HG02763 (cell line): ENCODE measurements at regions not wholly inside any gene's neighbourhood (a gene's known extent, or its start where the extent isn't known, plus 50 kb on each side); places are given as distances from the start of the nearest gene placed in this dataset.
"Not testable (repeated sequence)": the region's sequence is repeated elsewhere in the genome, so short reads cannot be mapped to it uniquely, and the experiment has no call there.

ENCODE experiments used
- ATAC-seq: cut with Tn5 transposase; IDR thresholded peaks from one replicate; pipeline ENCODE4 v1.9.1; 2021; ENCODE audit warnings: mild to moderate bottlenecking, moderate library complexity; ENCODE audit not compliant: unreplicated experiment

GRCh38 chr12:127606476-127607015 lies 660.4 kb upstream of the TMEM132C start:
- no peak for ATAC-seq

GRCh38 chr12:127607146-127607725 lies 659.7 kb upstream of the TMEM132C start:
- ATAC-seq = no peak

GRCh38 chr12:127608359-127608758 lies 658.6 kb upstream of the TMEM132C start:
- ATAC-seq = not testable (repeated sequence)

GRCh38 chr12:127613056-127613455 lies 653.9 kb upstream of the TMEM132C start:
- no peak for ATAC-seq

GRCh38 chr12:127619869-127620734 lies 646.9 kb upstream of the TMEM132C start:
- no peak for ATAC-seq

GRCh38 chr12:127620735-127621355 lies 646.1 kb upstream of the TMEM132C start:
- ATAC-seq = no peak

- ATAC-seq = no peak
These were observed 645.6 kb upstream of the TMEM132C start for GRCh38 chr12:127621366-127621765.

- no peak for ATAC-seq
These were observed 643.6 kb upstream of the TMEM132C start for GRCh38 chr12:127623362-127623761.

- no peak for ATAC-seq
These were observed 641.7 kb upstream of the TMEM132C start for GRCh38 chr12:127625176-127625771.

GRCh38 chr12:127628645-127629044 lies 638.3 kb upstream of the TMEM132C start:
- no peak for ATAC-seq

GRCh38 chr12:127629066-127629820 lies 637.7 kb upstream of the TMEM132C start:
- ATAC-seq = no peak

- ATAC-seq = no peak
These were observed 634.5 kb upstream of the TMEM132C start for GRCh38 chr12:127632461-127632860.

GRCh38 chr12:127635838-127636237 lies 631.1 kb upstream of the TMEM132C start:
- no peak for ATAC-seq

- no peak for ATAC-seq
These were observed 630.1 kb upstream of the TMEM132C start for GRCh38 chr12:127636882-127637281.

- no peak for ATAC-seq
These were observed 626.6 kb upstream of the TMEM132C start for GRCh38 chr12:127640181-127640886.

- no peak for ATAC-seq
These were observed 624.8 kb upstream of the TMEM132C start for GRCh38 chr12:127642208-127642607.

GRCh38 chr12:127648321-127648720 lies 618.6 kb upstream of the TMEM132C start:
- no peak for ATAC-seq

- no peak for ATAC-seq
These were observed 617.0 kb upstream of the TMEM132C start for GRCh38 chr12:127649961-127650360.

GRCh38 chr12:127650626-127651025 lies 616.3 kb upstream of the TMEM132C start:
- ATAC-seq = no peak

GRCh38 chr12:127652281-127652680 lies 614.7 kb upstream of the TMEM132C start:
- ATAC-seq = no peak
